ENCODE measurements at regions not wholly inside any gene's neighbourhood (a gene's known extent, or its start where the extent isn't known, plus 50 kb on each side); places are given as distances from the start of the nearest gene placed in this dataset.

DNA sequence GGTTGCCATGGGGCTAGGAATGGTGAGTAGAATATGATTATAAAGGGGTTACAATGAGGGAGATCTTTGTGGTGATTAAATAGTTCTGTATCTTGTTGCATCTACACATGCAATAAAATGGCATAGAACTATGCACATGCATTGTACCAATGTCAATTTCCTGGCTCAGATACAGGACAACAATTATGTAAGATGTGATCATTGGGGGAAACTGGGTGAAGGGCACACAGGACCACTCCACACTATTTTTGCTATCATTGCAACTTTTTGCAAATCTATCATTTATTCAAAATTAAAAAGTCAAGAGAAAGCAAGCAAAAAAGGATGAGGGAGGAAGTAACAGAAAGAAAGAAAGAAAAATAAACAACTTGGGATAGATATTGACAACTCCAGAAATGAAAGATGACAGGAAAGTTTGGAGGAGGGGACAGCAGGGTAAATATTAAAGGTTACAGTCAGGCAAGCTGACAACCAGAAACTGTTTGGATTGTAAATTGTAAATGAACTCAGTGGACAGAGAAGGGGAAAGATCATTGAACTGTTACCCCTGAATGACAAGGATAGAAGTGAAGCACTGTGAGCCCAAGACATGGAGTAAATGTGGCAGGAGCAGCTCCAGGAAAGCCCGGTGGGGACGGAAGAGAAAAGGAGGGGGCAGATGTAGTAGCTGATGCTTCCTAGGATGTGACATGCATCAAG lies 499.6 kb upstream of the JARID2 start:
- TF ChIP-seq EP300 (IDR thresholded peaks at IDR 0.05): no peak
- TF ChIP-seq POLR2AphosphoS5 (IDR thresholded peaks at IDR 0.05): no peak
- TF ChIP-seq POLR2A (IDR thresholded peaks at IDR 0.05): no peak
- TF ChIP-seq, protein P1, sequence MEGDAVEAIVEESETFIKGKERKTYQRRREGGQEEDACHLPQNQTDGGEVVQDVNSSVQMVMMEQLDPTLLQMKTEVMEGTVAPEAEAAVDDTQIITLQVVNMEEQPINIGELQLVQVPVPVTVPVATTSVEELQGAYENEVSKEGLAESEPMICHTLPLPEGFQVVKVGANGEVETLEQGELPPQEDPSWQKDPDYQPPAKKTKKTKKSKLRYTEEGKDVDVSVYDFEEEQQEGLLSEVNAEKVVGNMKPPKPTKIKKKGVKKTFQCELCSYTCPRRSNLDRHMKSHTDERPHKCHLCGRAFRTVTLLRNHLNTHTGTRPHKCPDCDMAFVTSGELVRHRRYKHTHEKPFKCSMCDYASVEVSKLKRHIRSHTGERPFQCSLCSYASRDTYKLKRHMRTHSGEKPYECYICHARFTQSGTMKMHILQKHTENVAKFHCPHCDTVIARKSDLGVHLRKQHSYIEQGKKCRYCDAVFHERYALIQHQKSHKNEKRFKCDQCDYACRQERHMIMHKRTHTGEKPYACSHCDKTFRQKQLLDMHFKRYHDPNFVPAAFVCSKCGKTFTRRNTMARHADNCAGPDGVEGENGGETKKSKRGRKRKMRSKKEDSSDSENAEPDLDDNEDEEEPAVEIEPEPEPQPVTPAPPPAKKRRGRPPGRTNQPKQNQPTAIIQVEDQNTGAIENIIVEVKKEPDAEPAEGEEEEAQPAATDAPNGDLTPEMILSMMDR (IDR thresholded peaks at IDR 0.05): no peak
- intact Hi-C loops (cut with DNase I; ENCODE audit: low total_unique reads): no loop called here

DNA sequence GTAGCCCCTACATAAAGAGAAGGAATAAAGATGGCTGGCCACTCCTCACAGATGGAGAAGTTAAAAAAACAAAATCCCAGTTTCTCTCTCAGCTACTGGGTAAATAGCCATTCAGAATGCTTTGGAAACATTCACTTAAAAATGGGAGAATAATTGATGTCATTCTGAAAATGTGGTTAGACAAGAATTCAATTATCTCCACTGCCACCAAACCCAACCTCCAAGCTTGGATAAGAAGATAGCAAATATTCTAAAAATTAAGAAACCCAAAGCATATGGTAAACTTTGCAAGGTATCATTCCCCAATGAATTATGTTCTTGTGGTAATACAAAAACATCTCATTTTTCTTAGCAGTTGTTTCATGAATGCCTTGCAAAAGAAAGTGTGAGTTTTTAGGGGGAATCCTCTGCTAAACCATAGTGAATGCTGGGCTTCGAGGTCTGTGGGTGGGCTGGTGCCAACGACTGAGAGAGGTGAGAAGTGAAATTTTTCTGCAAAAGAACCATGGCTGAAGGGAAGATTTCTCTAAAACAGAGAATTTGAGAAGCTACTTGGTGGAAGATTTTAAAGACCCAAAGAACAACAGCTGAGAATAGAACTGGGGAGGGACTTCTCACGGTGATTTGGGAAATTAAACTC lies 497.9 kb upstream of the JARID2 start:
- intact Hi-C loops (cut with DNase I; ENCODE audit: low total_unique reads): no loop called here
- 65 to 78% (median 74%) methylated on average over 3 of the region's 3 CpGs for WGBS, 5 donors
- no peak for DNase-seq
- H3K4me1 ChIP-seq: peaks cover 0 to 5% (median 0%) of the 10 kb centered on the region in 4 donors
- H3K36me3 ChIP-seq: no peaks in the 10 kb centered on the region
- H3K27ac ChIP-seq: no peak overlapping the region
- H3K4me3 ChIP-seq: no peak overlapping the region
- no peaks in the 10 kb centered on the region for H3K27me3 ChIP-seq
- TF ChIP-seq POLR2AphosphoS5 (IDR thresholded peaks at IDR 0.05) (no peak), POLR2A (IDR thresholded peaks at IDR 0.05) (no peak), EP300 (IDR thresholded peaks at IDR 0.05) (no peak)
- TF ChIP-seq, protein P1 (IDR thresholded peaks at IDR 0.05): no peak
- no peaks in the 10 kb centered on the region for H3K9me3 ChIP-seq

More for the DNA sequence above, 499.6 kb upstream of the JARID2 start:
- H3K36me3 ChIP-seq: no peaks in the 10 kb centered on the region
- no peaks in the 10 kb centered on the region for H3K9me3 ChIP-seq
- peaks cover 0 to 6% (median 0%) of the 10 kb centered on the region in 4 donors for H3K4me1 ChIP-seq
- no peak for DNase-seq
- 70 to 93% (median 82%) methylated on average over 2 of the region's 2 CpGs for WGBS, 5 donors
- no peak overlapping the region for H3K4me3 ChIP-seq
- H3K27ac ChIP-seq: no peak overlapping the region
- no peaks in the 10 kb centered on the region for H3K27me3 ChIP-seq

DNA sequence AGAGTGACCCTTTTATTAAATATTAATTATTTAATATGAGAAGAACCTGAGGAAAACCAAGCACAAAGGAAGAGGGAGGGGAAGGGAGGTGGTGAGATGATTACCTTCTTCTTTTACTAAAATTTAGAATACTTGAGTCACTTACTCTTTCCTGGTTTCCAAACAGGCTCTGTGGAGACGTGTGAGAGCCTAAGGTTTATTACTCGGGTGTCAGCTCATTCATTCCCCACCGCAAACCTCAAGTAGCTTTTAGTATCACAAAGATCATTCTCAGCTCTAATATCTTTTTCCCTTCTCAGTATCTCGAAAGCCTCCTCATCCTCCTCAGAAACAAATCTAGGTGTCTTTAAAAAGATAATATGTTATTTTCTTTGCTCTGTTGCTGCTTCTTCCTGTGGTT lies 497.2 kb upstream of the JARID2 start:
- no peaks in the 10 kb centered on the region for H3K9me3 ChIP-seq
- H3K4me1 ChIP-seq: no peaks in the 10 kb centered on the region
- H3K27me3 ChIP-seq: no peaks in the 10 kb centered on the region
- intact Hi-C loops (cut with DNase I; ENCODE audit: low total_unique reads): no loop called here
- TF ChIP-seq POLR2AphosphoS5 (IDR thresholded peaks at IDR 0.05): no peak
- TF ChIP-seq, protein P1 (IDR thresholded peaks at IDR 0.05): no peak
- TF ChIP-seq POLR2A (IDR thresholded peaks at IDR 0.05): no peak
- TF ChIP-seq EP300 (IDR thresholded peaks at IDR 0.05): no peak
- 68 to 86% (median 75%) methylated on average over 4 of the region's 4 CpGs for WGBS, 5 donors
- no peak for DNase-seq
- H3K4me3 ChIP-seq: no peak overlapping the region
- no peak overlapping the region for H3K27ac ChIP-seq
- H3K36me3 ChIP-seq: no peaks in the 10 kb centered on the region

DNA sequence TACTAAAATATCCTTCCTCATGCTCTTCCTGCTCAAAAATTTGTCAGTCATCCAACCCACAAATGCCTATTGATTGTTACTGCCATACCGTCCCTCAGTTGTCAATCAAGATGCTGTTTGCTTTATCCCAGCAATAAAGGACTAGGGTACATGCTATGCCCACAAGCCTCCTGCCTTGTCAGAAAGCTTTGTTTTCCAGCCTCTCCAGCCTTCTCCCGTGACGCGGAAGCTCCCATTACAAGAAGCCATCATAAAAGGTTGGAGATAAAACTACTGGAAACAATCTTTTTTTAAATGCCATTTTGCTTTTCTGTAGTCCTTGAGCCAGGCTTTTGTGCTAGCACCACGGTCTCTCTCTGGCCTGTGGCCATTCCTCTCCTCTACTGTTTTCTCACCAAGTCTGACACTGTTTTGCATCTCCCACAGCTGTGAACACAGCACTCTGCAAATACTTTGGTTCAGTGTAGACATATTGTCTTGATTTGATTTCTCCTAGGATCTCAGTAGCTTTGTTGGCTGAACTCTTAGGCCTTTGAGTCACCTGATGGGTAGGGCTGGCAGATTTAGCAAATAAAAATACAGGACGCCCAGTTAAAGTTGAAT lies 495.7 kb upstream of the JARID2 start:
- Histone ChIP-seq H3K4me3 (no peak overlapping the region), H3K9me3 (no peaks in the 10 kb centered on the region), H3K36me3 (no peaks in the 10 kb centered on the region), H3K27ac (no peak overlapping the region), H3K27me3 (no peaks in the 10 kb centered on the region), H3K4me1 (no peaks in the 10 kb centered on the region)
- TF ChIP-seq POLR2AphosphoS5 (IDR thresholded peaks at IDR 0.05) (no peak), EP300 (IDR thresholded peaks at IDR 0.05) (no peak), POLR2A (IDR thresholded peaks at IDR 0.05) (no peak)
- TF ChIP-seq, protein P1 (IDR thresholded peaks at IDR 0.05): no peak
- DNase-seq: no peak
- intact Hi-C loops (cut with DNase I; ENCODE audit: low total_unique reads): no loop called here
- 81 to 89% (median 84%) methylated on average over 6 of the region's 6 CpGs for WGBS, 5 donors
